Omental fat pad (tissue), 3 donors: ENCODE measurements at regions not wholly inside any gene's neighbourhood (a gene's known extent, or its start where the extent isn't known, plus 50 kb on each side); places are given as distances from the start of the nearest gene placed in this dataset.

Experiments used
- ATAC-seq: fragments of 150-250 bp; one replicate; pipeline ENCODE4 v1.9.1; 2016; ENCODE audit warnings: mild to moderate bottlenecking, moderate library complexity; ENCODE audit not compliant: low FRiP score
- DNase-seq: peaks from one replicate; pipeline ENCODE4 v3.0.0-alpha.2; 2019; ENCODE audit warnings: low spot score
- TF ChIP-seq, protein P1 (sequence below), 3 donors: fragments of 450-650 bp; IDR thresholded peaks; one replicate each; pipeline ENCODE4 v1.5.1; 2016 to 2017; ENCODE audit warnings: antibody characterized with exemption in 3 of 3, mild to moderate bottlenecking in 3 of 3, moderate library complexity in 2 of 3

DNA sequence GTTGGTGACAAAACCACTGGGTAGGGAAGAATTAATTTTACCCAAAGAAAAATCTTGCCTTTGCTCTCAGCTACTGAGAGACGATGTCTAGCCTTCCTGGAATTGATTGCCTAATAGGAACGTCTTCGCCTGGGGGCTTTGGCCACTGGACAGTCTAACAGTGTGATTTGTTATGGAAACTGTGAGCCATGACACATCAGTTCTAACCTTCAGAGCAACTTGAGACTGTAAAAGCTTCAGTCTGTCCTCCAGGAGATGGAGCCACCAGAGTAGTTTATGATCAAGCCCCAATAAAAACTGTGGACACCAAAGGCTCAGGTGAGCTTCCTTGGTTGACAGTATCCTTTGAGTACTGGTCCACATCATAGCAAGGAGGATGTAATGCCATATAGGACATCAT is 235.8 kb upstream of the TMCO5A start:
- DNase-seq (no peak), ATAC-seq (no peak)
- TF ChIP-seq, protein P1, sequence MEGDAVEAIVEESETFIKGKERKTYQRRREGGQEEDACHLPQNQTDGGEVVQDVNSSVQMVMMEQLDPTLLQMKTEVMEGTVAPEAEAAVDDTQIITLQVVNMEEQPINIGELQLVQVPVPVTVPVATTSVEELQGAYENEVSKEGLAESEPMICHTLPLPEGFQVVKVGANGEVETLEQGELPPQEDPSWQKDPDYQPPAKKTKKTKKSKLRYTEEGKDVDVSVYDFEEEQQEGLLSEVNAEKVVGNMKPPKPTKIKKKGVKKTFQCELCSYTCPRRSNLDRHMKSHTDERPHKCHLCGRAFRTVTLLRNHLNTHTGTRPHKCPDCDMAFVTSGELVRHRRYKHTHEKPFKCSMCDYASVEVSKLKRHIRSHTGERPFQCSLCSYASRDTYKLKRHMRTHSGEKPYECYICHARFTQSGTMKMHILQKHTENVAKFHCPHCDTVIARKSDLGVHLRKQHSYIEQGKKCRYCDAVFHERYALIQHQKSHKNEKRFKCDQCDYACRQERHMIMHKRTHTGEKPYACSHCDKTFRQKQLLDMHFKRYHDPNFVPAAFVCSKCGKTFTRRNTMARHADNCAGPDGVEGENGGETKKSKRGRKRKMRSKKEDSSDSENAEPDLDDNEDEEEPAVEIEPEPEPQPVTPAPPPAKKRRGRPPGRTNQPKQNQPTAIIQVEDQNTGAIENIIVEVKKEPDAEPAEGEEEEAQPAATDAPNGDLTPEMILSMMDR (IDR thresholded peaks at IDR 0.05), result no peak

DNA sequence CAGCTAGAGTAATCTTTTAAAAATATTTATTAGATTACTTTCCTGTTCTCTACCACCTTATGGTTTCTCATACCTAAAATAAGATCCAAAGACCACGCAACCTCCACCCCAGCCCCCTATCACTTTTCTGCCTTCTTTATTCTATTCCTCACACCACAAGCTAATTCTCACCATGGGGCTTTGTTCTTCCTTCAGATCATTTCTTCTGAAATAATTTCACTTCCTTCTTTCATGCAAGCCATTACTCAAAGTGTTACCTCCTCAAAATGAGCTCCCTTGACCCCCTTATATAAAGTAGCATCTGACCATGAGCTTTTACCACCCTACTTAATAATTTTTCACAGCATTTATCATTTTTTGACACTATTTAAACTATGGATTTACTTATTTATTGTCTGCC is 233.2 kb upstream of the TMCO5A start:
- DNase-seq (no peak), ATAC-seq (no peak)
- TF ChIP-seq, protein P1 (IDR thresholded peaks at IDR 0.05), result no peak

DNA sequence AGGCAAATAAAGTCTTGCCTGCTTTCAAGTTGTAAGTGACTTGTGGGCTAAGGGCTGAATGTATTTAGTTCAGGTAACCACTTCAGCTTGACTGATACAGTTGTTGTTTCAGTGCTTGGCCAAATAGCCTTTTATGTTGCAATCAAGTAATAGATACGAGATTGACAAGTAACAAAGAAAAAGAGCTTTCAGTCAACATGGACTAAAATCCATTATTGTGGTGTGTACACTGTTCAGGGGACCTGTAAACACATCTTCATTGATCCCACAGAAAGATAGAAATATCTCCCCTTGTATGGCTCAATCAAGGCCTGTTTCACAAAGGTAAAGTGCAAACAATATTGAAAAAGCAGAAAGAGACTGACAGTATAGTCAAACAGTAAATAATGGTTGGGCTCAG is 224.8 kb upstream of the TMCO5A start:
- DNase-seq (no peak), ATAC-seq (no peak)
- TF ChIP-seq, protein P1 (IDR thresholded peaks at IDR 0.05), result no peak

DNA sequence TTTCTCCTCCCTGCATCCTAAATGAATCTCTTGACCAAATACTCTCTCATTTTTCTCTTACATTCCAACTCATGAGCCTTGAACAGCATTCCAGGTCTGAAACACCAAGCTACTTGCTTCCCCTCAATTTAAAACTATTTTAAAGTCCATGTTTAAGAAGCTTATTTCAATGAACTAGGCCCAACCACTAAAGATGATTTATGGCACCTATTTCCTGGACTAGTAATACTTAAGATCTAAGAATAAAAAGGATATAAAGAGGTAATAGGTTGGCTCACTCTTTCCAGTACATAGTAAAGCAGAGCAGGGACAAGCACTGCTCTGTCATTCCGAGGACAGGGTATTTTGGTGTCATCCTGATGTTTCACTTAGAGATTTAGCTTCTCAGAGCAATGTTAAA is 219.3 kb upstream of the TMCO5A start:
- ATAC-seq, result no peak
- no peak for DNase-seq
- TF ChIP-seq, protein P1 (IDR thresholded peaks at IDR 0.05), result no peak

DNA sequence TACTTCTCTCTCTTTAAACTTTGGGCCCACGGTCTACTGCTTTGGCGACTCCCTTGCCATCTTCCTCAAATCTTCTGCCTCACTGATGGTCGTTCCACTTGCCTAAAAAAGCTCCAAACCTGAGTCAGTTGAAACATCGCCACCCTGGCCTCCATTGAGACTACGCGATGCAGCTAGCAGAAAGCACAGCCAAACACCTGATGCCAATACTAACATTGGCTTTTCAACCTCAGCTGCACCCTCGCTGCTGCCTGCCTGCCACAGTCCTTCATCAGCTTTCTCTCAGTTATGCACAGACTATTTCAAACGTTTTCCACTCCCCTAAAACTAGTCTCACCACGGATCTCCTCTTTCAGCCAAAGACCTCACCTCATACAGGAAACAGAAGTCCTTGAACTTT is 214.2 kb upstream of the TMCO5A start:
- DNase-seq (no peak), ATAC-seq (no peak)
- TF ChIP-seq, protein P1 (IDR thresholded peaks at IDR 0.05), result no peak

DNA sequence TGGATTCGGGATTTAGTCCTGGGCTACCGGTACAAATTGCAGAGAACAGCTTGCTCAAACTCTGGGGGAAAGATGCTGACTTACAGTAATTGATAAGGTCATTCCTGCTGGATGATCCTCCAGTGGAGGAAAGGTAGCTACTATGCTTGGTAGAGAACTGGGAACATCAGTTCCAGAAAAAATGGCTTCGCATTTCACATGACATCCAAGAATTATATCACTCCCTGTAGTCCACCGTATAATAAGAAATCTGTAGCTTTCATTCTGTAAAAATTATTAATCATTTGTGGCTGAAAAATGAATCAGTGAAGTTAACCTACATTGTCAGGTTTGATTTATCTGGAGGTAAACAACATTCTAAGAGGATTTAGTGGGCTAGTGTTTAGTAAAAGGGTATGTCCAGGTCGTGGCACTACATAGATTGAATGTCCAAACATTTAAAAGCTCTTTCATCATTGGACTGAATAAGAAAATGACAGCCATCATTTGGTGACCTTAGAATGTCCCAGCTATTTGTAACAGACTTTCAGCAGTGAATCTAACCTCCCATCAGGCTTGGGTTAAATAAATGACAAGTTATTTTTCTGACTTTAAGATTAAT is 203.2 kb upstream of the TMCO5A start:
- DNase-seq, result no peak
- no peak for ATAC-seq

DNA sequence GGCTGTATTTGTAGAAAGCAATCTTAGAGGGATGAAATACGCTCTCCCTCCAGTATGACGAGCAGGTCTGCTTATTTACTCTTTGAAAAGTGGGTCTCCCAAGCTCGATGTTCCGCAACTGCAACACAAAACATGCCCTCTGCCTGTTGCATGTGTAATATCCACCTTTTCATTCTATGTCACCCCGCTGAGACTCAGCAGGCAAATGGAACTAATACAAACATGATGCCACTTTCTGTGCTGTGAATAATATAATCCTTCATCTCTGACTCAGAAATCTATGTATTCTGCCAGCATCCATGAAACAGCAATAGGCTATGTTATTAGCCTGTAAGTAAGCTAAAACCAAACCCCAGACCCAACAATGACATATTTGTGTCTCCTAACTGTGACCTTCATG is 200.8 kb upstream of the TMCO5A start:
- TF ChIP-seq, protein P1 (IDR thresholded peaks at IDR 0.05), result no peak
- ATAC-seq (no peak), DNase-seq (no peak)

More for the DNA sequence above, 203.2 kb upstream of the TMCO5A start:
- TF ChIP-seq, protein P1 (IDR thresholded peaks at IDR 0.05), result no peak
